CD14-positive monocyte (primary cell): ENCODE measurements at regions not wholly inside any gene's neighbourhood (a gene's known extent, or its start where the extent isn't known, plus 50 kb on each side); places are given as distances from the start of the nearest gene placed in this dataset.

Source experiments
- DNase-seq, 3 donors: peaks; one replicate each; pipeline ENCODE4 v3.0.0-alpha.2; 2011 to 2022
- H2AFZ ChIP-seq: 2 replicates; pipeline ENCODE4 v1.6.0; 2012; ENCODE audit warnings: mild to moderate bottlenecking, low read depth, low read length, inconsistent platforms; ENCODE audit not compliant: insufficient read depth, poor library complexity, severe bottlenecking
- H3K27ac ChIP-seq, 2 donors: 1 replicate in 1 of 2; 2 replicates in 1 of 2; pipeline ENCODE4 v1.5.1; 2012 to 2013; ENCODE audit warnings: low read length in 2 of 2, control low read depth in 1 of 2, inconsistent platforms in 1 of 2, low read depth in 1 of 2, mild to moderate bottlenecking in 1 of 2
- H3K27me3 ChIP-seq, 2 donors: one replicate each; pipeline versions ENCODE4 v1.6.0 to v1.6.1; 2011 to 2013; ENCODE audit warnings: low read length in 2 of 2; ENCODE audit not compliant: control insufficient read depth in 2 of 2, insufficient read depth in 2 of 2
- H3K36me3 ChIP-seq, 2 donors: replicated peaks in 1 of 2; 1 replicate in 1 of 2; 2 replicates in 1 of 2; pipeline versions ENCODE4 v1.5.1 to v1.6.1; 2012 to 2013; ENCODE audit warnings: low read length in 2 of 2, control low read depth in 1 of 2, inconsistent platforms in 1 of 2, mild to moderate bottlenecking in 1 of 2; ENCODE audit not compliant: insufficient read depth in 2 of 2, control insufficient read depth in 1 of 2
- H3K4me1 ChIP-seq, 2 donors: 1 replicate in 1 of 2; 2 replicates in 1 of 2; pipeline versions ENCODE4 v1.5.1 to v1.6.1; 2012 to 2013; ENCODE audit warnings: low read length in 2 of 2, control low read depth in 1 of 2, inconsistent platforms in 1 of 2, mild to moderate bottlenecking in 1 of 2, moderate library complexity in 1 of 2; ENCODE audit not compliant: insufficient read depth in 2 of 2, control insufficient read depth in 1 of 2
- H3K4me2 ChIP-seq: replicated peaks from 2 replicates; pipeline ENCODE3; 2012; ENCODE audit warnings: low read length, moderate library complexity, mild to moderate bottlenecking; ENCODE audit not compliant: poor library complexity, severe bottlenecking; ENCODE audit errors: extremely low read depth
- H3K4me3 ChIP-seq, 3 experiments: fragments of 200-600 bp in 1 of 3; sonication (generic) in 1 of 3; replicated peaks in 1 of 3; 1 replicate in 2 of 3; 2 replicates in 1 of 3; pipeline ENCODE4 v1.5.1; 2011 to 2013; ENCODE audit warnings: low read length in 3 of 3, mild to moderate bottlenecking in 3 of 3, control low read depth in 2 of 3, low read depth in 2 of 3, inconsistent platforms in 1 of 3, moderate library complexity in 1 of 3
- H3K79me2 ChIP-seq: 2 replicates; pipeline ENCODE4 v1.6.0; 2012; ENCODE audit warnings: mild to moderate bottlenecking, control low read depth, inconsistent platforms, low read length, moderate library complexity; ENCODE audit not compliant: insufficient read depth
- H3K9ac ChIP-seq: 2 replicates; pipeline ENCODE4 v1.6.0; 2017; ENCODE audit warnings: low read length, mild to moderate bottlenecking; ENCODE audit not compliant: insufficient read depth, poor library complexity, severe bottlenecking
- H3K9me3 ChIP-seq, 2 donors: replicated peaks in 1 of 2; 1 replicate in 1 of 2; 2 replicates in 1 of 2; pipeline versions ENCODE4 v1.5.1 to v1.6.1; 2012 to 2013; ENCODE audit warnings: low read length in 2 of 2, control low read depth in 1 of 2; ENCODE audit not compliant: control insufficient read depth in 1 of 2, insufficient read depth in 1 of 2
- H4K20me1 ChIP-seq: 2 replicates; pipeline ENCODE4 v1.6.0; 2012; ENCODE audit warnings: mild to moderate bottlenecking, low read length, control low read depth, moderate library complexity; ENCODE audit not compliant: insufficient read depth
- H3K27ac Mint-ChIP-seq, 7 donors: one replicate each; pipeline ENCODE4 v1.8.0; 2020; ENCODE audit warnings: mild to moderate bottlenecking in 7 of 7, mixed read lengths in 7 of 7, moderate library complexity in 6 of 7, inconsistent platforms in 2 of 7
- H3K27me3 Mint-ChIP-seq, 3 donors: one replicate each; pipeline ENCODE4 v1.8.0; 2021 to 2022; ENCODE audit warnings: low read depth in 3 of 3, mild to moderate bottlenecking in 3 of 3, mixed read lengths in 3 of 3, moderate library complexity in 3 of 3, inconsistent platforms in 1 of 3
- H3K36me3 Mint-ChIP-seq, 2 donors: one replicate each; pipeline ENCODE4 v1.8.0; 2020; ENCODE audit warnings: mixed read lengths in 2 of 2, inconsistent platforms in 1 of 2, mild to moderate bottlenecking in 1 of 2
- H3K4me1 Mint-ChIP-seq: one replicate; pipeline ENCODE4 v1.8.0; 2020; ENCODE audit warnings: mild to moderate bottlenecking, mixed read lengths
- H3K4me3 Mint-ChIP-seq, 2 donors: one replicate each; pipeline ENCODE4 v1.8.0; 2020; ENCODE audit warnings: mild to moderate bottlenecking in 2 of 2, mixed read lengths in 2 of 2, moderate library complexity in 1 of 2
- H3K9me3 Mint-ChIP-seq, 7 donors: one replicate each; pipeline ENCODE4 v1.8.0; 2020 to 2022; ENCODE audit warnings: mixed read lengths in 7 of 7, mild to moderate bottlenecking in 6 of 7, moderate library complexity in 6 of 7, inconsistent platforms in 2 of 7
- WGBS: methylation state at CpG from one replicate; pipeline ENCODE4 v1.1.5; 2013; ENCODE audit warnings: missing lambda C conversion rate; ENCODE audit not compliant: insufficient coverage; 5-methylcytosine and 5-hydroxymethylcytosine counted together
- intact Hi-C, 2 donors: fragments of 100-400 bp; cut with micrococcal nuclease; formaldehyde crosslinking; loops; one replicate each; pipeline versions ENCODE4 v1.15.0 to v1.15.1; 2023
- TF ChIP-seq, protein P1 (sequence below): fragments of 200-600 bp; IDR thresholded peaks from one replicate; pipeline ENCODE4 v1.8.0; 2022; ENCODE audit warnings: antibody characterized with exemption, mild to moderate bottlenecking

- H3K9ac ChIP-seq, result no peak overlapping the region
- peaks cover 6 to 19% (median 10%) of the 10 kb centered on the region in 7 donors for H3K9me3 Mint-ChIP-seq
- H4K20me1 ChIP-seq, result no peaks in the 10 kb centered on the region
- H3K9me3 ChIP-seq, result peaks cover 0 to 12% of the 10 kb centered on the region in 2 donors
- H3K4me3 Mint-ChIP-seq, result no peak overlapping the region
- no peak overlapping the region for H3K4me3 ChIP-seq
- H3K36me3 Mint-ChIP-seq, result no peaks in the 10 kb centered on the region
- intact Hi-C loops, result no loop called here
- TF ChIP-seq, protein P1, sequence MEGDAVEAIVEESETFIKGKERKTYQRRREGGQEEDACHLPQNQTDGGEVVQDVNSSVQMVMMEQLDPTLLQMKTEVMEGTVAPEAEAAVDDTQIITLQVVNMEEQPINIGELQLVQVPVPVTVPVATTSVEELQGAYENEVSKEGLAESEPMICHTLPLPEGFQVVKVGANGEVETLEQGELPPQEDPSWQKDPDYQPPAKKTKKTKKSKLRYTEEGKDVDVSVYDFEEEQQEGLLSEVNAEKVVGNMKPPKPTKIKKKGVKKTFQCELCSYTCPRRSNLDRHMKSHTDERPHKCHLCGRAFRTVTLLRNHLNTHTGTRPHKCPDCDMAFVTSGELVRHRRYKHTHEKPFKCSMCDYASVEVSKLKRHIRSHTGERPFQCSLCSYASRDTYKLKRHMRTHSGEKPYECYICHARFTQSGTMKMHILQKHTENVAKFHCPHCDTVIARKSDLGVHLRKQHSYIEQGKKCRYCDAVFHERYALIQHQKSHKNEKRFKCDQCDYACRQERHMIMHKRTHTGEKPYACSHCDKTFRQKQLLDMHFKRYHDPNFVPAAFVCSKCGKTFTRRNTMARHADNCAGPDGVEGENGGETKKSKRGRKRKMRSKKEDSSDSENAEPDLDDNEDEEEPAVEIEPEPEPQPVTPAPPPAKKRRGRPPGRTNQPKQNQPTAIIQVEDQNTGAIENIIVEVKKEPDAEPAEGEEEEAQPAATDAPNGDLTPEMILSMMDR, result no peak
- no peak overlapping the region for H3K4me2 ChIP-seq
- H3K27me3 Mint-ChIP-seq, result peaks cover 2 to 17% (median 3%) of the 10 kb centered on the region in 3 donors
- H3K27me3 ChIP-seq, result peaks cover 0 to 2% of the 10 kb centered on the region in 2 donors
- peaks cover 13% of the 10 kb centered on the region for H3K4me1 Mint-ChIP-seq
- H3K36me3 ChIP-seq, result no peaks in the 10 kb centered on the region
- H3K27ac ChIP-seq, result no peak overlapping the region
- no peak for DNase-seq
- no CpG with 5 or more reads among the region's 2 CpGs for WGBS
- H2AFZ ChIP-seq, result no peak overlapping the region
- no peak overlapping the region for H3K27ac Mint-ChIP-seq
- H3K79me2 ChIP-seq, result no peaks in the 10 kb centered on the region
- H3K4me1 ChIP-seq, result peaks cover 10 to 18% of the 10 kb centered on the region in 2 donors
Observed at GRCh38 chrX:40410859-40411258, 169.9 kb upstream of the ATP6AP2 start.

DNA sequence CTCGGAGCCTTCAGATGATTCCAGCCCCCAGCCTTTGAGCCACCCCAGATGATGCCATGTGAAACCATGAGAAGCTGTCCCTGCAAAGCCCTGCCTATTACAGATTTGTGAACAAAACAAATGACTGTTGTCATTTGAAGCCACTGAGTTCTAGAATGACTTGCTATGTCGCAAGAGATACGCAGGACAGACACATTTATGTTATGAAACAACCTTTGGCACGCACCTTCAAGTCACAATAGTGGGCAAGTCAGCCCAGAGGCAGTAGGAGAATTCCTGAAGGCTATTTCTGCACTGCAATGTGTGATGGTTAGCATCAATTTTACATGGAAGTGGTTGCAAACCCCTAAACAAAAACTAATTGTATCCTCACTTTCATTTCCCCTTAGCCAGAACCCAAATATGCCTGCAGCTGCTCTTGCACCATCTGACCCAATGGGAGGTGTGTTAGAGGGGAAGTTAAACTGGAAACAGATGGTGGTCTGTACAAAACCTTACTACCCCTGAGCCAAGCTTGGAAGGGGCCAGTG lies 174.4 kb upstream of the ATP6AP2 start:
- Mint-ChIP-seq H3K4me3 (no peak overlapping the region), H3K27ac (peak overlapping the region; percentile 65 to 92 (median 82))

More for the DNA sequence above, 174.4 kb upstream of the ATP6AP2 start:
- TF ChIP-seq, protein P1, result no peak
- no peak overlapping the region for H3K4me2 ChIP-seq
- no CpG with 5 or more reads among the region's 4 CpGs for WGBS
- H2AFZ ChIP-seq, result no peak overlapping the region
- H3K36me3 ChIP-seq, result no peaks in the 10 kb centered on the region
- H3K4me1 ChIP-seq, result peaks cover 22 to 27% of the 10 kb centered on the region in 2 donors
- peaks cover 0 to 2% of the 10 kb centered on the region in 2 donors for H3K27me3 ChIP-seq
- no peaks in the 10 kb centered on the region for H4K20me1 ChIP-seq
- H3K9me3 ChIP-seq, result peaks cover 0 to 12% of the 10 kb centered on the region in 2 donors
- no peaks in the 10 kb centered on the region for H3K79me2 ChIP-seq
- H3K27ac ChIP-seq, result peak overlapping the region; percentile 75 to 76
- peaks cover 0 to 1% of the 10 kb centered on the region in 2 donors for H3K36me3 Mint-ChIP-seq
- no peak overlapping the region for H3K9ac ChIP-seq
- peaks cover 0 to 13% (median 0%) of the 10 kb centered on the region in 3 donors for H3K27me3 Mint-ChIP-seq
- no peak overlapping the region for H3K4me3 ChIP-seq
- peaks cover 6 to 19% (median 10%) of the 10 kb centered on the region in 7 donors for H3K9me3 Mint-ChIP-seq
- intact Hi-C loops, result no loop called here
- peaks cover 26% of the 10 kb centered on the region for H3K4me1 Mint-ChIP-seq
- peak; percentile 35 to 64 (median 57) for DNase-seq
